Heart right ventricle (tissue), 16 donors: ENCODE measurements at regions not wholly inside any gene's neighbourhood (a gene's known extent, or its start where the extent isn't known, plus 50 kb on each side); places are given as distances from the start of the nearest gene placed in this dataset.

Source experiments
- ATAC-seq, 8 donors: fragments of 200-7000 bp; cut with Tn5 transposase; one replicate each; pipeline ENCODE4 v1.9.1; 2020; ENCODE audit warnings: mild to moderate bottlenecking in 8 of 8, moderate library complexity in 8 of 8, moderate number of reproducible peaks in 1 of 8
- DNase-seq, 2 donors: peaks; one replicate each; pipeline ENCODE4 v3.0.0-alpha.2; 2020
- H3K27ac ChIP-seq, 10 donors: fragments of 200-600 bp; sonication (generic) in 2 of 10; one replicate each; pipeline versions ENCODE4 v1.5.0 to v1.8.0; 2020 to 2022; ENCODE audit warnings: mild to moderate bottlenecking in 3 of 10
- H3K27me3 ChIP-seq, 7 donors: fragments of 200-600 bp; one replicate each; pipeline ENCODE4 v1.8.0; 2021 to 2022; ENCODE audit warnings: mild to moderate bottlenecking in 2 of 7
- H3K36me3 ChIP-seq, 9 donors: fragments of 200-600 bp; sonication (generic) in 1 of 9; one replicate each; pipeline versions ENCODE4 v1.5.0 to v1.8.0; 2020 to 2022; ENCODE audit warnings: mild to moderate bottlenecking in 2 of 9
- H3K4me1 ChIP-seq, 9 donors: fragments of 200-600 bp; sonication (generic) in 1 of 9; one replicate each; pipeline versions ENCODE4 v1.5.0 to v1.8.0; 2020 to 2022; ENCODE audit warnings: mild to moderate bottlenecking in 4 of 9
- H3K4me3 ChIP-seq, 10 donors: fragments of 200-600 bp; sonication (generic) in 2 of 10; one replicate each; pipeline versions ENCODE4 v1.5.0 to v1.8.0; 2020 to 2022; ENCODE audit warnings: mild to moderate bottlenecking in 7 of 10, moderate library complexity in 2 of 10
- H3K9me3 ChIP-seq, 11 donors: fragments of 200-600 bp in 10 of 11; sonication (generic) in 2 of 11; one replicate each; pipeline versions ENCODE4 v1.5.0 to v1.8.0; 2013 to 2022; ENCODE audit warnings: mild to moderate bottlenecking in 2 of 11, control low read depth in 1 of 11, moderate library complexity in 1 of 11
- WGBS, 2 donors: extraction: QIAGEN DNeasy Blood & Tissue Kit; methylation state at CpG; one replicate each; pipeline ENCODE4 v1.1.7; 2013; ENCODE audit warnings: inconsistent platforms in 1 of 2; 5-methylcytosine and 5-hydroxymethylcytosine counted together
- intact Hi-C, 10 donors: fragments of 100-400 bp; cut with DNase I; formaldehyde crosslinking; loops; one replicate each; pipeline versions ENCODE4 v1.11.1 to v1.14.2; 2022
- TF ChIP-seq, protein P1 (sequence below), 9 donors: fragments of 200-600 bp; sonication (generic) in 2 of 9; IDR thresholded peaks; one replicate each; pipeline versions ENCODE4 v1.5.0 to v1.8.0; 2021 to 2022; ENCODE audit warnings: antibody characterized with exemption in 9 of 9, mild to moderate bottlenecking in 5 of 9, moderate library complexity in 1 of 9
- donor health status: Arrhythmogenic right ventricular cardiomyopathy.
- donor health status: ischemic (EF 13 %, LVEDD 7.1; RV severe dilation, severe dysfunction).
- donor health status: healthy with polysubstance abuse.
- donor health status: DM: no; HTN: yes; CAD: no.
- donor health status: DM: no; HTN: no; CAD: no.
- donor health status: ischemic (EF 25% LVEDD 6.9; RV normal size, moderate dysfunction).
- donor health status: ischemic (EF 25% LVEDD 5.7; RV mildly dilated, moderate dysfunction).
- donor health status: healthy.
- donor health status: DM: yes; HTN: yes; CAD: no.
- donor health status: Ischemic cardiomyopathy.
- donor health status: ischemic (EF 35%, LVEDD 5.7; RV mildly dilated, moderate dysfunction).
- donor health status: nonischemic (EF 11% LVEDD 7.7; RV severe dilation, severe dysfunction).
- donor health status: DM: yes; HTN: yes; CAD: no.
- donor health status: PGD.
- donor health status: ischemic (EF 29% LVEDD 5.4; RV normal size, mild dysfunction).
- donor health status: nonischemic (EF 23%, LVEDD 6.1; RV moderate dilation, normal function).

DNA sequence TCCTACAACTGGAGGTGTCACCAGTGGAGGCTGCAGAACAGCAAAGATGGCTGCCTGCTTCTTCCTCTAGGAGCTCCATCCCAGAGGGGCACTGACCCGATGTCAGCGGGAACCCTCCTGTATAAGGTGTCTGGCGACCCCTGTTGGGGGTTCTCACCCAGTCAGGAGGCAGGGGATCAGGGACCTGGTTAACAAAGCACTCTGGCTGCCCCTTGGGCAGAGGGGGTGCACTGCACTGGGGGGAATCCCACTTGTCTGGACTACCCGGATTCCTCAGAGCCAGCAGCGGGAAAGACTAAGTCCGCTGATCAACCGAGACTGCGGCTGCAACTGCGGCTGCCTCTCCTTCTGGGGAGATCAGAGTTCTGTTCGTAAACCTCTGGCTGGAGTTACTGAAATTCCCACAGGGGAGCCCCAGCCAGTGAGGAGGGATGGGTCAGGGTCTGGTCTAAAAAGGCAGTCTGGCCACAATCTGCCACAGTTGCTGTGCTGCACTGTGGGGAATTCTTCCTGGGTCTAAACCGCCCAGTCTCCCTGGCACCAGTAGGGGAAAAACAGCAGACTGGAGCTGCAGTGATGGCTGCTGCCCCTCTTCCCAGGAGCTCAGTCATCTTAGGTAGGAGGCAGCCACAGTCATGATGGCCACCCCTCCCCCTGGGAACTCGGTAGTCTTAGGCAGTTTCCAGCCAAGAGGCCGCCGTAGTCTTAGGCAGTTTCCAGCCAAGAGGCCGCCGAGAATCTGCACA is 213.4 kb downstream of the CYB561 start:
- Histone ChIP-seq H3K27ac (no peak overlapping the region), H3K9me3 (peaks cover 0 to 44% (median 17%) of the 10 kb centered on the region in 11 donors), H3K36me3 (peaks cover 0 to 3% (median 0%) of the 10 kb centered on the region in 9 donors), H3K4me1 (no peaks in the 10 kb centered on the region), H3K4me3 (no peak overlapping the region), H3K27me3 (no peaks in the 10 kb centered on the region)
- DNase-seq (no peak), ATAC-seq (no peak)
- intact Hi-C loops = loop anchor here in 1 of 10 donors (10.0 kb wide), 1 partner anchor 332 kb away; no protein-coding TSS in a partner anchor
- TF ChIP-seq, protein P1, sequence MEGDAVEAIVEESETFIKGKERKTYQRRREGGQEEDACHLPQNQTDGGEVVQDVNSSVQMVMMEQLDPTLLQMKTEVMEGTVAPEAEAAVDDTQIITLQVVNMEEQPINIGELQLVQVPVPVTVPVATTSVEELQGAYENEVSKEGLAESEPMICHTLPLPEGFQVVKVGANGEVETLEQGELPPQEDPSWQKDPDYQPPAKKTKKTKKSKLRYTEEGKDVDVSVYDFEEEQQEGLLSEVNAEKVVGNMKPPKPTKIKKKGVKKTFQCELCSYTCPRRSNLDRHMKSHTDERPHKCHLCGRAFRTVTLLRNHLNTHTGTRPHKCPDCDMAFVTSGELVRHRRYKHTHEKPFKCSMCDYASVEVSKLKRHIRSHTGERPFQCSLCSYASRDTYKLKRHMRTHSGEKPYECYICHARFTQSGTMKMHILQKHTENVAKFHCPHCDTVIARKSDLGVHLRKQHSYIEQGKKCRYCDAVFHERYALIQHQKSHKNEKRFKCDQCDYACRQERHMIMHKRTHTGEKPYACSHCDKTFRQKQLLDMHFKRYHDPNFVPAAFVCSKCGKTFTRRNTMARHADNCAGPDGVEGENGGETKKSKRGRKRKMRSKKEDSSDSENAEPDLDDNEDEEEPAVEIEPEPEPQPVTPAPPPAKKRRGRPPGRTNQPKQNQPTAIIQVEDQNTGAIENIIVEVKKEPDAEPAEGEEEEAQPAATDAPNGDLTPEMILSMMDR (IDR thresholded peaks at IDR 0.05) = no peak
- WGBS, 2 donors = 95 to 97% methylated on average over 16 of the region's 16 CpGs

DNA sequence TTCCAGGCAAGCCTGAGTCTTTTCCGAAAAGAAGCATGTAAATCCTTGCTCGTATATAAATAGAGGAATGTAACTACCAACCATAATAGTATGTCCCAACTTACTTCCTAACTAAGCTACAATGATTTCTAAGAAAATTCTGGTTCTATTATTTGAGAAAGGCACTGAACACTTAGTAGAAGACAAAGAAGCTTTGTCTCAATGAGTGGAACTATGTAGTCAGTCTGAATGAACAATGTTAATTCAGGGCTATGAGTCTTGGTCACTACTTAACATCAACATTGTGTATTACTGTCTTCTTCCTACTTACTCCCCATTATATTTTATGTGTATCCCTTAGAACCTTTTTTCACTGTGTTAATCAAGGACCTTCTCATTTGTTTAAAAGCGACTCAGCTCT is 206.0 kb downstream of the CYB561 start:
- peaks cover 0 to 28% (median 0%) of the 10 kb centered on the region in 9 donors for H3K36me3 ChIP-seq
- H3K4me1 ChIP-seq = no peaks in the 10 kb centered on the region
- H3K9me3 ChIP-seq = peaks cover 0 to 24% (median 5%) of the 10 kb centered on the region in 11 donors
- TF ChIP-seq, protein P1 (IDR thresholded peaks at IDR 0.05) = no peak
- intact Hi-C loops = no loop called here
- no peak overlapping the region for H3K27ac ChIP-seq
- no peaks in the 10 kb centered on the region for H3K27me3 ChIP-seq
- no peak for ATAC-seq
- 94 to 97% methylated on average over 3 of the region's 3 CpGs for WGBS, 2 donors
- no peak for DNase-seq
- H3K4me3 ChIP-seq = no peak overlapping the region

DNA sequence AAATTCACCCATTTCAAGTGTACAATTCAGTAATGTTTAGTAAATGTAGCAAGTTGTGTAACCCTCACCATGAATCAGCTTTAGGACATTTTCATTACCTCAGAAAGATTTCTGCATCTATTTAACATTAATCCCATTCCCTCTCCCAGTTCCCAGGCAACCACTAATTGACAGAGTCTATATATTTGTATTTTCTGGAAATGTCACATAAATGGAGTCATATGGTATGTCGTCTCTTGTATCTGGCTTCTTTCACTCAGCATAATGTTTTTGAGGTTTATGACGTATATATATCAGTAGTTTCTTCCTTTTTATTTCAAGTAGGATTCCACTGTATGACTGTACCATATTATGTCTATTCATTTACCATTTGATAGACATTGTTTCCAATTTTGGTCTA is 199.8 kb downstream of the CYB561 start:
- H3K4me3 ChIP-seq = no peak overlapping the region
- peaks cover 0 to 24% (median 5%) of the 10 kb centered on the region in 11 donors for H3K9me3 ChIP-seq
- ATAC-seq (no peak), DNase-seq (no peak)
- peaks cover 0 to 16% (median 9%) of the 10 kb centered on the region in 9 donors for H3K4me1 ChIP-seq
- 91 to 95% methylated on average over 2 of the region's 2 CpGs for WGBS, 2 donors
- intact Hi-C loops = no loop called here
- TF ChIP-seq, protein P1 (IDR thresholded peaks at IDR 0.05) = no peak
- peaks cover 0 to 16% (median 0%) of the 10 kb centered on the region in 9 donors for H3K36me3 ChIP-seq
- no peaks in the 10 kb centered on the region for H3K27me3 ChIP-seq
- no peak overlapping the region for H3K27ac ChIP-seq

DNA sequence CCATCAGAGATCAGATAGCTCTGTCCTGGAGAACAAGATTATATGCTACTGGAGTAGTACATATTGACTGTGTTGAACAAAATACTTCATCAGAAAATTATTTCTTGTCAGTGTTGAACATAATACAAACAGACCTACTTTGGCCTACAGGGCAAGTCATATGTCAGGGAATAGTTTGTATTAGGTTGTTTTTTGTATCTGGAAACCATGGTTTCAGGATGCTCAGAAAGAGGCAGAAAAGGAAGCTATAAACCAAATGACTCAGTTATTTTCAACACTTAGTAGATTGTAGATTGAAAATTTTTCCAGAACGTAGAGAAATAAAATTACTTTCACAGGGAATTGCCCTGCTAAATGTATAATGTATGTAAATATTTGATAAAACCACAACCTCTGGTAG is 198.4 kb downstream of the CYB561 start:
- Histone ChIP-seq H3K4me3 (no peak overlapping the region), H3K9me3 (peaks cover 0 to 22% (median 5%) of the 10 kb centered on the region in 11 donors), H3K27me3 (no peaks in the 10 kb centered on the region), H3K27ac (no peak overlapping the region), H3K4me1 (peaks cover 0 to 16% (median 9%) of the 10 kb centered on the region in 9 donors), H3K36me3 (peaks cover 0 to 14% (median 0%) of the 10 kb centered on the region in 9 donors)
- DNase-seq (no peak), ATAC-seq (no peak)
- WGBS, 2 donors = 82 to 91% methylated on average over 1 of the region's 1 CpG
- intact Hi-C loops = no loop called here
- TF ChIP-seq, protein P1 (IDR thresholded peaks at IDR 0.05) = no peak
